Sigmoid colon (tissue), 4 donors: ENCODE measurements at regions not wholly inside any gene's neighbourhood (a gene's known extent, or its start where the extent isn't known, plus 50 kb on each side); places are given as distances from the start of the nearest gene placed in this dataset.

Experiments
- EP300 ChIP-seq, 4 donors: sonication (generic); formaldehyde crosslinking; IDR thresholded peaks; one replicate each; pipeline ENCODE4 v1.6.1; 2017; ENCODE audit warnings: antibody characterized with exemption in 4 of 4
- POLR2A ChIP-seq, 2 donors: fragments of 450-650 bp; IDR thresholded peaks; one replicate each; pipeline ENCODE4 v1.6.1; 2016; ENCODE audit warnings: antibody characterized with exemption in 2 of 2, mild to moderate bottlenecking in 2 of 2, moderate library complexity in 2 of 2
- POLR2AphosphoS5 ChIP-seq, 4 donors: sonication (generic); formaldehyde crosslinking; IDR thresholded peaks; one replicate each; pipeline ENCODE4 v1.6.1; 2017; ENCODE audit warnings: antibody characterized with exemption in 4 of 4
- TF ChIP-seq, protein P1 (sequence below), 4 experiments: fragments of 450-650 bp in 3 of 4; fragments of 200-600 bp in 1 of 4; IDR thresholded peaks; one replicate each; pipeline ENCODE4 v1.5.1; 2016 to 2019; ENCODE audit warnings: antibody characterized with exemption in 4 of 4, mild to moderate bottlenecking in 3 of 4, moderate library complexity in 2 of 4

DNA sequence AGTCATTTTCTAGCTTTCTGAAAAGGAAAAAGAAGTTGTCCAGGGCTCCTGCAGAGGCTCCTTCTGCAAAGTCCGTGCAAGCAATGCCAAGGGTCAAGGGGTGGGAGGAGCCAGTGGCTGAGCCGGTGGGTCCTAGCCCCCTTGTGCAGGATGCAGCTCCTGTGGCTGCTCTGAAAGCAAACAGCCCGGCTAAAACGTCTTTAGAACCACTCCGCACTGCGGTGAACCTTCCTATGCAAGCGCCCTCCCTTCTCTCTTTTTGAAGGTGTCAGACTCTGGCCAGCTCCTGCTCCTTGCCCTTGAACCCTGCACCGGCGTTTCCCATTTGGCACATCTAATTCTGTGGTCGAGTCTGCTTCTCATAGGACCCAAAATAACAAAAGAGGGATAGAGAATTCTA lies 183.1 kb downstream of the UACA start:
- no peak for TF ChIP-seq POLR2A (IDR thresholded peaks at IDR 0.05)
- TF ChIP-seq, protein P1, sequence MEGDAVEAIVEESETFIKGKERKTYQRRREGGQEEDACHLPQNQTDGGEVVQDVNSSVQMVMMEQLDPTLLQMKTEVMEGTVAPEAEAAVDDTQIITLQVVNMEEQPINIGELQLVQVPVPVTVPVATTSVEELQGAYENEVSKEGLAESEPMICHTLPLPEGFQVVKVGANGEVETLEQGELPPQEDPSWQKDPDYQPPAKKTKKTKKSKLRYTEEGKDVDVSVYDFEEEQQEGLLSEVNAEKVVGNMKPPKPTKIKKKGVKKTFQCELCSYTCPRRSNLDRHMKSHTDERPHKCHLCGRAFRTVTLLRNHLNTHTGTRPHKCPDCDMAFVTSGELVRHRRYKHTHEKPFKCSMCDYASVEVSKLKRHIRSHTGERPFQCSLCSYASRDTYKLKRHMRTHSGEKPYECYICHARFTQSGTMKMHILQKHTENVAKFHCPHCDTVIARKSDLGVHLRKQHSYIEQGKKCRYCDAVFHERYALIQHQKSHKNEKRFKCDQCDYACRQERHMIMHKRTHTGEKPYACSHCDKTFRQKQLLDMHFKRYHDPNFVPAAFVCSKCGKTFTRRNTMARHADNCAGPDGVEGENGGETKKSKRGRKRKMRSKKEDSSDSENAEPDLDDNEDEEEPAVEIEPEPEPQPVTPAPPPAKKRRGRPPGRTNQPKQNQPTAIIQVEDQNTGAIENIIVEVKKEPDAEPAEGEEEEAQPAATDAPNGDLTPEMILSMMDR (IDR thresholded peaks at IDR 0.05): no peak
- TF ChIP-seq EP300 (IDR thresholded peaks at IDR 0.05): no peak
- TF ChIP-seq POLR2AphosphoS5 (IDR thresholded peaks at IDR 0.05): no peak
